ENCODE measurements at regions not wholly inside any gene's neighbourhood (a gene's known extent, or its start where the extent isn't known, plus 50 kb on each side); places are given as distances from the start of the nearest gene placed in this dataset.
"Not testable (repeated sequence)": the region's sequence is repeated elsewhere in the genome, so short reads cannot be mapped to it uniquely, and the experiment has no call there.

DNA sequence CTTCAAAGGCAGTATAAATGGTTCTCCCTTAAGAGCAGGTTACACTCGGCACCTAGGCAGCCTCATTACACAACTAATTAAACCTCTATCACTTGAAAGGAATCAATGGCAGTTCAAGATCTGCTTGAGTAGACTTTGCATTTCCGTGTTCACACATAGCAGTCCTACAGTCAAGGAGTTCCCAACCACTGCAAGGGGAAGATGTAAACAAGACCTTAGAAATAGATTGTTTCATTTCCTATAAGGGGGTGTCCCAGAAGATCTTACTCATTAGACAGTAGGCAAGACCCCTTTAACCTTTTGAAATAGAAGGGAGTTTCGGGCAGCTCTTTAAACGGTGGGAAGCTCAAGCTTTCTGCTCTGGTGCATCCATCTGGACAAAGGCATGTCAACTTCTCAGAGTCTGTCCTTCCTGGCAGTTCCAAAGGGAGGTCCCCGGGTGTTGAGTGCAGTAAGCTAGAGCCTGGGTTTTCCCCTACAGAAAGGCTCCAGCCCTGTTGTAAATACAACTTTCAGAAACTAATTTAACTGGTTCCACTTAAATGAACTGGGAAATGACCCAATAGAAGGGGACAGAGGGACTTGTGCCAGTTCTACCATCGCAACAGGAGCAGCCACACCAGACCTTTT lies 150.8 kb downstream of the RBMX2 start:
- no peak for DNase-seq (ENCODE audit: low read depth, low spot score)

DNA sequence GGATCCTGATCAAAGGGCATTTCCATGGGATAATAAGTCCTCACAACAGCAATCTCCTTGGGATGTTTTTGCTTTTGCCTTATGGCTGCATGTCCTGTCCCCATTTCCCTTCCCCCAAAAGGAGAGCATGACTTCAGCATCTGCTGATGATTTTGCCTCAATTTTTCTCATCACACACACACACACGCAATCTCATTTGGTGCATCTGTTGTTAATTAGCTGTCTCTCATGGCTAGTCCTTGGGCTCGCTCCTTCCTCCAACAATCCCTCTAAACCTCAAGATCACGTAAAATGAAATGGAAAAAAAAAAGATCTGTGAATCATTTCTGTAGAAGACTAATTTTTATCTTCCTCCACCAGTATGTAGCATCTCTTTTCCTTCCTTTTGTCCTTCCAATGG lies 153.6 kb downstream of the RBMX2 start:
- DNase-seq (ENCODE audit: low read depth, low spot score) = no peak

DNA sequence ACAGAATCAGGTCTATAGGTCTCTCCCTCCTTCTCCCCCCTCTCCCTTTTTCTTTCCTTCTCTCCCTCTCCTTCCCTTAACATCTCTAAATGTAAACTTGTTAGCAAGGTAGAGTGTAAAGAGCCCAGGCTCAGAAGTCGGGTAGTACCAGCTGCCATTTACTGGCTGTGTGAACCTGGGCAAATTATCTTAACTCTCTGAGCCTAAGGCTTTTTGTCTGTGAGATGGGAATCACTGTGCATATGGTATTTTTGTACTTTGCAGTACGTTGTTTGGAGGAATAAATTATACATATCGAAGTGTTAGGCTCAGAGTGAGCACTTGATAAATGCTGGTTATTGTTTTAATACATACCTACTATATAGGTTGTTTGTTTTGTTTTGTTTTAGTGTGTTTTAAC lies 154.0 kb downstream of the RBMX2 start:
- DNase-seq (ENCODE audit: low read depth, low spot score) = no peak

DNA sequence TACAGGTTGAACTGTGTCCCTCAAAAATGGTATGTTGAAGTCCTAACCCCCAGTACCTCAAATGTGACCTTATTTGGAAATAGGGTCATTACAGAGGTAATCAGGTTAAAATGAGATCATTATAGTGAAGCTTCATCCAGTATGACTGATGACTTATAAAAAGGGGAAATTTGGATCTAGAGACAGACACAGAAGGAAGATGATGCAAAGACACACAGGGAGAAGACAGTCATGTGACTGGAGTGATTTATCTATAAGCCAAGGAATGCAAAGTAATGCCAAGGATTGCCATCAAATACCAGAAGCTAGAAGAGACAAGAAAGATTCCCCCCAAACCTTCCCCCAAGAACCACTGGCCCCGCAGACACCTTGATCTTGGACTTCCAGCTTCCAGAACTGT lies 155.2 kb downstream of the RBMX2 start:
- DNase-seq (ENCODE audit: low read depth, low spot score) = no peak

DNA sequence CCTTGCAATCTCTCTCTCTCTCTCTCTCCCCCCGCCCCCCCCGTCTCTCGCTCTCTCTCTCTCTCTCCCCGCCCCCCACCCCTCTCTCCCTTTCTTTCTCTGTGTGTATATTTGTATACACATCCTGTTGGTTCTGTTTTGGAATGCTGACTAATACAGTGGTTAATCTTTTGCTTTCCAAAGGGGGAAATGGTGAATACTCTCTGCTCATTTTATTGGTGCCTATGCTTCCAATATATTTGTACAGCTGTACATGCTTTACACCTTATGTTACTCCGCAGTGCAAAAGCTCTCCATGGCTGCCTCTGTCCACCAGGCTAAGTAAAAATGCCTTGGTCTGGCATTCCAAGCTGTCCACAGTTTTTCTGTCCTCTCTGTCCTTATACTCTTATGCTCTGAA lies 158.8 kb downstream of the RBMX2 start:
- peak; percentile 1 for DNase-seq (ENCODE audit: low read depth, low spot score)

DNA sequence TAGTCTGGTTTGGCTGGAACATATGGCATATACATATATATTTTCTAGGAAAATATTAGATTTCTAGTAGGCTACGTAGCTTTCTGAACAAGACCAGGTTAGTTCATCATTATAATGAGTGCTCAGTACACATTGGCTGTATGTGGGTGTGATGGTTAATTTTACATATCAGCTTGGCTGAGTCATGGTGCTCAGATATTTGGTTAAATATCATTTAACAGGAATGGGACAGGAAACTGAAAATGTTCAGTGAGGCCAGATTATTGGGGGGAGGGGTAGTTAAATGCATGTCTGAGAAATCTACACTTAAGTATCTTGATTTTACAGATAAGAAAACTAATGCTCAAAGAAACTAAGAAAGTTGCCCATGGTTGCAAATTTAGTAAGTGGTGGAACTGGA lies 160.1 kb downstream of the RBMX2 start:
- no peak for DNase-seq (ENCODE audit: low read depth, low spot score)

DNA sequence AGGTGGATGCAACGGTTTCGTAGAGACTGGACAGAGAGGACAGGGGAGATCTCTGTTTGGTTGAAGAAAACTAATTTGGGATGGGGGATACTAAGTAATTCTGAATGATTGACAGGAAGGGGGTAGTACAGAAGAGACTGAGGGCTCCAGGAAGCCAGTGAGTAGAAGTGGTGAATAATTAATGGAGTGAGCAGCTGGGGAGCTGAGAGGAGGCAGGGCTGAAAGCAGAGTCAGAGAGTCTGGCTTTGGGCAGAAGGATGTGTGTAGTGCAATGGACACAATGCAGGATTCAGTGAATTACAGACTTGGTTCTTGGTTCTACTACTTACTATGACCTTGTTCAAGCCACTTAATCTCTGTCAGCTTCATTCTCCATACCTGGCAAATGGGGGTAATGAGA lies 161.7 kb downstream of the RBMX2 start:
- no peak for DNase-seq (ENCODE audit: low read depth, low spot score)

DNA sequence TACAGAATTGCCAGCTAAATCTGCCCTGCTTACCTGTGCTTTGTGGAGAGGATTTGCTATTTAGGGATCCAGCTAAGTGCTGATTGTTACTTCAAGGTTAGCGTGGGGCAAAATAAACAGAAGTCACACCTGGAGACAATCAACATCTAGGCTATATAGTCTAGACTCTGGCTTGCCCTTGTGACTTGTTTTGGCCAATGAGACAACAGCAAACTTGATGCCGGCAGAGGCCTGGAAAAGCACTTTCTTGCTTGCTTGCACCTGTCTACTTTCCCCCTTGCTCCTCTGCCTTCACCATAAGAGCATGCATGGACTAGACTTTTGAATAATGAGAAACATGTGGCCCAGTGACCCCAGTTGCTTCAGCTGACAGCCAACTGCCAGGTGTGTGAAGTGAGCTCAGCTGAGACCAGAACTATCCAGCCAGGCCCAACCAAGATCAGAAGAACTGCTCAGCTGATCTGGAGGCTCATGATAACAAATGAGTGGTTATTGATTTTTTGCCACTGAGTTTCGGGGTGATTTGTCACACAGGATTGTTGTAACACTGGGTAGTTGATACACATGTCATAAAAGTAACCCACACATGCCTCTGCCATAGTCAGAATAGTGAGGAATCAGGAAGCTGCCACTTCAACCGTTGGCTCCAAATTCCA lies 164.4 kb downstream of the RBMX2 start:
- no peak for DNase-seq (ENCODE audit: low read depth, low spot score)

DNA sequence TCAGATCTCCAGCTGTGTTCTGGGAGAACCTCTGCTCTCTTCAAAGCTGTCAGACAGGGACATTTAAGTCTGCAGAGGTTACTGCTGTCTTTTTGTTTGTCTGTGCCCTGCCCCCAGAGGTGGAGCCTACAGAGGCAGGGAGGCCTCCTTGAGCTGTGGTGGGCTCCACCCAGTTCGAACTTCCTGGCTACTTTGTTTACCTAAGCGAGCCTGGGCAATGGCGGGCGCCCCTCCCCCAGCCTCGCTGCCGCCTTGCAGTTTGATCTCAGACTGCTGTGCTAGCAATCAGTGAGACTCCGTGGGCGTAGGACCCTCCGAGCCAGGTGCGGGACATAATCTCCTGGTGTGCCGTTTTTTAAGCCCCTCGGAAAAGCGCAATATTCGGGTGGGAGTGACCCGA lies 171.2 kb downstream of the RBMX2 start:
- DNase-seq (ENCODE audit: low read depth, low spot score) = not testable (repeated sequence)
